NCI-H748 treated with DMSO at 0.1 percent for 48 hours (cell line): ENCODE measurements at regions not wholly inside any gene's neighbourhood (a gene's known extent, or its start where the extent isn't known, plus 50 kb on each side); places are given as distances from the start of the nearest gene placed in this dataset.

ENCODE experiments used
- DNase-seq: peaks from one replicate; lab custom pipeline; 2025; lab: John Stamatoyannopoulos, UW

- DNase-seq = no peak
Measured at GRCh38 chr7:13035233-13035632, 347.8 kb downstream of the ARL4A start.

DNA sequence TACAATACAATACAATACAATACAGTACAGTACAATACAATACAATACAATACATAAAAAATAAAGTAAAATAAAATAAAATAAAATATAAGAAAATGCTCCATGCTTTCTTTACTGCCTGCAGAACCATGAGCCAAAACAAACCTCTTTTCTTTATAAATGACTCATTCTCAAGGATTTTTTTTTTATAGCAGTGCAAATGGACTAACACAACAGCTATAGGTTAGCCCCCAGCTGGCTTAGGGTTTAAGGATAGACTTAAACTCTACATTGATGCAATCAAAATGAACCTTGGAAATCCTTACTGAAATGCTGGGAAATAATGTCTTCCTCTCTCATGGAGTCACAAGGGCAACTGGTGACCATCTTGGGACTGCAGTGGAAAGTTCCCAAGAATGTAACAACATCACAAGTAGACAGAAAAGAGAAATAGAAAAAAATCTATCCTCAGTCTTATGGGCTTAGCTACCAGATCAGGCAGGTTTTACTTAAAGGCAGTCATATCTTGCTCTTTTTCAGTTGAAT lies 348.9 kb downstream of the ARL4A start:
- no peak for DNase-seq

DNA sequence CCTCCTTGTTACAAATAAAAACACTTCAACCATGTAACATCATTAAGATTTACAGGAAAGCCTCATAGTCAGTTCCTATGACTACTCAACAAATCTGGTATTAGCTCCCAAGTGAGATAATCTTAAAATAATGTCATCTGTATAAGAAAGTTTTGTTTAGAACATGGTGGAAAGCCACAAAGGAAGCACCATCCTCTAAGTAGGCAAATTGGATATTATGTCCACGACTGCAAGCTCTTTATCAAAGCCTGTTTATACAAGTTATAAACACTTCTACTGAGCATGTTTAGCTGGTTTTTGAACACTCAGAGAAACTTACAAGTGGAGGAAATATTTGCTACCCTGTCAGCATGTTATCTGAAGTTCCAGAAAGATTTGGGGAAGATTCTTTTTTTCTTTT lies 349.8 kb downstream of the ARL4A start:
- DNase-seq = no peak

- DNase-seq = no peak
Measured at GRCh38 chr7:13041368-13041988, 354.0 kb downstream of the ARL4A start.

DNA sequence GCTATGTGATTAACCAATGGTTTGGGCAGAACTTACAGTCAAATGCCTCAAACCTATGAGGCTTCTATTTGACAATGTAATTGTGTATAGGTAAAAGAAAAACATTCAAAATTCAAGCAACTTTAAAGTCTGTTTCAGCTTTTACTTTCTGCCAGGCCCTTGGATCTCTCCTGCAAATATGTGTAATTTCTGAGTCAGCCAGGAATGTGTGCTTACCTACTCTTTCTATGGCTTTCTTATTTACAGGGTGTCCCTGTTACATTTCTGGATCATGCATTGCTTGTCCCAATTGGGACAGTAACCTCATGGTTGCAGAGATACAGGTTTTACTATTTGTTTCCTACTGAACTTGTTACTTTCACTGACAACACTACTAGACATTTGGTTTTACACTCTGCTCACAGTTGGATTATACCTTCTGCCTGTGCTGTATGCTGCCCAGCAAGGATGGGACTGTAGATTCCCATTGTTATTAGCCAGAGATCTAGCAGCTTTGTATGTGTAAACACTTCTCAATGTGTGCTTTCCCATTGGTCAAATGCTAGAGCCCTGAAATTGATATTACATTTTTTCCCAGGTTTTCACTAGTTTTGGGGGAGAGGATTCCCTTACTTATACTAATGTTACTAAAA lies 355.3 kb downstream of the ARL4A start:
- no peak for DNase-seq

GRCh38 chr7:13044309-13044708 lies 356.9 kb downstream of the ARL4A start:
- no peak for DNase-seq

- no peak for DNase-seq
Measured at GRCh38 chr7:13047061-13047460, 359.6 kb downstream of the ARL4A start.

- DNase-seq = no peak
Measured at GRCh38 chr7:13049946-13050345, 362.5 kb downstream of the ARL4A start.

GRCh38 chr7:13050703-13051102 lies 363.3 kb downstream of the ARL4A start:
- DNase-seq = no peak

- DNase-seq = no peak
Measured at GRCh38 chr7:13055732-13056368, 368.4 kb downstream of the ARL4A start.

- DNase-seq = no peak
Measured at GRCh38 chr7:13057462-13058200, 370.2 kb downstream of the ARL4A start.

GRCh38 chr7:13060173-13060572 lies 372.7 kb downstream of the ARL4A start:
- no peak for DNase-seq

DNA sequence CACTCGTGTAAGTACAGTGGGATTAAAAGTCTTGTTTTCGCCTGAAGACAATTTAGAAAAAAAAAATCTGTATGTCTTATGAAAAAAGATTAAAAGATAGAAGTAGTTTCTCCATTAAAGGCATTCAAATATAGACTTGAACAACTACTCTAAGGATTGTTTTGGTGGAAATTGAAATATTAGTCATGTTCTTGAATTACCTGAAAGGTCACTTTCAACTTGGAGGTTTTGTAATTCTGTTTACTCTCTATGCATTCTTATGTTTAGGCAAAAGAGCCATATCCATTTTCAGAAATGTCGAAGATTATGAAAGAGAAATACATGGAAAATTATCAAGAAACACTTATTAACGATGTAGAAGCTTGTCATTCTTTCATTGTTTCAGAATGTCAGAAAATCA lies 373.7 kb downstream of the ARL4A start:
- no peak for DNase-seq

DNA sequence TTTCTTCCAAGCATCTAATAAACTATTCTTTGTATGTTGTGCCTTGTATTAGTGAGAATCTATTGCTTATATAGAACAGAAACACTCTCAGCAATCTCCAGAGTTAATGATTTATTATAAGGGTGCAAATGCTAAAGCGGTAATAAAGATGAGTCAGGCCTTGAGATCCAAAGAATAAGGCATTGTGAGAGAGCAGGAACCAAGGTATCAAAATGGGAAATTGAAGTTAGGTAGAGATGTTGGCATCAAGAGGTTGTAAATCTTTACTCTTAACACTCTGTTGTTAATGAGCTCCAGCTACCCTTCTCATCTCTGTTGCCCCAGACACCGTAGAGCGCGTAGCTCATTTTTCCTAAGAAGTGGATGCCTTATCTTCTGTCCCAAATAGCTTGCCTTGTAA lies 375.2 kb downstream of the ARL4A start:
- DNase-seq = no peak

DNA sequence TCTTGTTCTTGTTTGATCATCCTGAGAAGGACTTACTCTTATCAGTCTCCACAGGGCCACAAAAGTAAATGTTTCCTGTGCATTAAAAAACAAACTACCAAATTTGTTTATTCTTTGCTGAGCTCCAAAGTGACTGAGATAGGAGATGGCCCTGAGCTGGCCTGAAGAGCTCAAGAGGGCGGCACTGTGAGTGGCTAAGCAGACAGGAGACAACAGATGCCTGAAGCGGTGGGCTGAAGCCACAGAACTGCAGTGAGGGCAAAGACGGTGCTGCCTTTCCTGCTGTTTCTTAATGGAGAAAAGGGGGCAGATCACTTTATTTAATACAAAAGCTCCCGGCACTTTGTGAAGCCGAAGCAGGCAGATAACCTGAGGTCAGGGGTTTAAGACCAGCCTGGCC lies 379.6 kb downstream of the ARL4A start:
- DNase-seq = no peak

DNA sequence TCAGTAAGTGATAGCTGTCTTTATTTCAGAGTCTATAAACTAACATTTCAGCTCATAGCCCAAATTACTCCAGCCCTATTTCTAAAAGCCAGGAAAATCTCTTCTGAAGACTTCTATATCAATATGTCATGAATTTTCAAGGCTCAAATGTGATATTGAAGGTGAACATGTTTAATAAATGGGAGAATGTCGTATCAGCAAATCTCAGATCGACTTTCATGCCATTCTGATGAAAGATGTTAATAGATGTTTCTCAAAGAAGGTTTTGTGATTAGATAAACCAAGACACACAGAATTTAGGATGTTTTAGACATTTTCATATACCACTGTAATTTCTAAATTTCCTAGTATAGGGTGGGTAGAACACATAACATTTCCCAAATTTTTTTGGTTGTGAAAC lies 380.6 kb downstream of the ARL4A start:
- no peak for DNase-seq

GRCh38 chr7:13069841-13070240 lies 382.4 kb downstream of the ARL4A start:
- DNase-seq = no peak

- DNase-seq = no peak
Measured at GRCh38 chr7:13072014-13072413, 384.6 kb downstream of the ARL4A start.

- DNase-seq = no peak
Measured at GRCh38 chr7:13077466-13077865, 390.0 kb downstream of the ARL4A start.

GRCh38 chr7:13078105-13078504 lies 390.7 kb downstream of the ARL4A start:
- no peak for DNase-seq

- no peak for DNase-seq
Measured at GRCh38 chr7:13090959-13091358, 403.5 kb downstream of the ARL4A start.

DNA sequence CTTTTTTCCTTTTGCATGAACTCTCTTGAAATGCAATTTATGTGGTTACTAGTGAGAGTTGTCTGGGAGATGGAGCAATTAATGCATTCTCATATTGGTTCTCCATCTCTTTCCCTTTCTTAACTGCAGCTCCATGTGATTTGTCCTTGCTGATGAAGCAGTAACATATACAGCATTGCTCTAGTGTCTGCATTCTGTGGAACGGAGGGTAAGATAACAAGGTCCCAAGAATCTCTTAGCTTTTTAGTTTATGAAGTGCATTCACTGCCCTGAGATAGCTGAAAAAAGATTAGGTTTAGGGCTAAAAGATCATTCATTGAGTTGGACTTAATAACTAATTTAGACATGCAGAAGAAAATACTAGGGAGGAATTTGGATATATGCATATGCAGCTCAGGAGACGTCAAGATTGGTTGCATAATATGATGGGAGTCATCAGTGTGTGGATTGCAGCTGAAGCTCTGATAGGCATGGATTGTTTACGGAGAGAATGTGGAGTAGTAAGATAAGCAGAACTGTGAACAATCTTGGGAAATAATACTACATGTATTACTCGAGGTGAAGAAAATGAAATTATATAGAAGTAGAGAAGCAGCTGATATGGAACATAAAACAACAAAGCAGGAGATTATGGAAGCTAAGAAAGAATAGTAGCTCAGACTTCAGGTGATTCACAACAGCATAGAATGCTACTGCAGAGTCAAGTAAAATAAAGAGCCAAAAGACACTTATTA lies 404.7 kb downstream of the ARL4A start:
- no peak for DNase-seq
